ENCODE measurements at regions not wholly inside any gene's neighbourhood (a gene's known extent, or its start where the extent isn't known, plus 50 kb on each side); places are given as distances from the start of the nearest gene placed in this dataset.

DNA sequence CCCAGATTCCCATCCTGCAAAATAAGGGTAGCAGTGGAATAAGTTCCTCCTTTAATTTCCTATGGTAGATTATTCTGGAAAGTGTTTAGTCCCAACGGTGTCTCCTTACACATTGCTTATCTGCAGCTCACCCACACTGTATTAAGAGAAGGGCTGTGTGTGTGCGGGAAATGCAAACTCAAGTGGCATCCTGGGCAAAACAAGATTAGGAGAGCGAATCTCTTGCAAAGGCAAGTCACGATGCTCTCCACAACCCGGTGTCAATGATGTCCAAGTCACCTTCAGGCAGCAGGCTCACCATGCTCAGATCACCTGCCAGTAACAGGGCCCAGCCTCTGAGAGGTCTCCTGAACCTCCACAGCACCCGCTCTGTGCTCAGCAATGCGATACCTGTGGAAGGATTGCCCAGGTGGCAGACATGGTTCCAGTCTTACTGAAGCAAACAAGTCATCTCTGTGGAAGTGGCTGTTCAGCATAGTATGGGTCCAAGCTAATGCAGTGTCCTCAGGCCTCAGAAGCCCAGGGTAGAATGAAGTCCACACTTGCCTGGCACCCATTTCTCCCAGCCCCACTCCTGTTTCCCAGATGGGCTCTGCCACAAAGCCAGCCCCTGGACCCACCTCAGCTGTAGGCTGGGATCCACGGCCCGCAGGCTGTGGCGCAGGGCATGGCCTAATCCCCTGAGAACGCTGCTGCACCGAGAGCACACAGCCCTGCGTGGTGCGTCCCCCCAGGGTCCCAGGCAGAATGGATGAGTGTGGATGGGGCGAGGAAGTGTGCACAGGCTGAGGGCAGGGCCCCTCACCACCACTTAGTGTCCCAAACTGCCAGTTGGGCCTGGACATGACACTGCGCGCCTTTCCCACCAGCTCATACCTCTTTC, 101.2 kb downstream of the PXDC1 start:
- TF ChIP-seq, protein P1, sequence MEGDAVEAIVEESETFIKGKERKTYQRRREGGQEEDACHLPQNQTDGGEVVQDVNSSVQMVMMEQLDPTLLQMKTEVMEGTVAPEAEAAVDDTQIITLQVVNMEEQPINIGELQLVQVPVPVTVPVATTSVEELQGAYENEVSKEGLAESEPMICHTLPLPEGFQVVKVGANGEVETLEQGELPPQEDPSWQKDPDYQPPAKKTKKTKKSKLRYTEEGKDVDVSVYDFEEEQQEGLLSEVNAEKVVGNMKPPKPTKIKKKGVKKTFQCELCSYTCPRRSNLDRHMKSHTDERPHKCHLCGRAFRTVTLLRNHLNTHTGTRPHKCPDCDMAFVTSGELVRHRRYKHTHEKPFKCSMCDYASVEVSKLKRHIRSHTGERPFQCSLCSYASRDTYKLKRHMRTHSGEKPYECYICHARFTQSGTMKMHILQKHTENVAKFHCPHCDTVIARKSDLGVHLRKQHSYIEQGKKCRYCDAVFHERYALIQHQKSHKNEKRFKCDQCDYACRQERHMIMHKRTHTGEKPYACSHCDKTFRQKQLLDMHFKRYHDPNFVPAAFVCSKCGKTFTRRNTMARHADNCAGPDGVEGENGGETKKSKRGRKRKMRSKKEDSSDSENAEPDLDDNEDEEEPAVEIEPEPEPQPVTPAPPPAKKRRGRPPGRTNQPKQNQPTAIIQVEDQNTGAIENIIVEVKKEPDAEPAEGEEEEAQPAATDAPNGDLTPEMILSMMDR (IDR thresholded peaks at IDR 0.05), result no peak
- TF ChIP-seq POLR2AphosphoS5 (IDR thresholded peaks at IDR 0.05; ENCODE audit: low read depth, low read length) (no peak), CHD2 (IDR thresholded peaks at IDR 0.05; ENCODE audit: low read length, partially characterized antibody) (no peak), RAD21 (IDR thresholded peaks at IDR 0.05; ENCODE audit: low read length) (no peak)
- TF ChIP-seq, protein P2, sequence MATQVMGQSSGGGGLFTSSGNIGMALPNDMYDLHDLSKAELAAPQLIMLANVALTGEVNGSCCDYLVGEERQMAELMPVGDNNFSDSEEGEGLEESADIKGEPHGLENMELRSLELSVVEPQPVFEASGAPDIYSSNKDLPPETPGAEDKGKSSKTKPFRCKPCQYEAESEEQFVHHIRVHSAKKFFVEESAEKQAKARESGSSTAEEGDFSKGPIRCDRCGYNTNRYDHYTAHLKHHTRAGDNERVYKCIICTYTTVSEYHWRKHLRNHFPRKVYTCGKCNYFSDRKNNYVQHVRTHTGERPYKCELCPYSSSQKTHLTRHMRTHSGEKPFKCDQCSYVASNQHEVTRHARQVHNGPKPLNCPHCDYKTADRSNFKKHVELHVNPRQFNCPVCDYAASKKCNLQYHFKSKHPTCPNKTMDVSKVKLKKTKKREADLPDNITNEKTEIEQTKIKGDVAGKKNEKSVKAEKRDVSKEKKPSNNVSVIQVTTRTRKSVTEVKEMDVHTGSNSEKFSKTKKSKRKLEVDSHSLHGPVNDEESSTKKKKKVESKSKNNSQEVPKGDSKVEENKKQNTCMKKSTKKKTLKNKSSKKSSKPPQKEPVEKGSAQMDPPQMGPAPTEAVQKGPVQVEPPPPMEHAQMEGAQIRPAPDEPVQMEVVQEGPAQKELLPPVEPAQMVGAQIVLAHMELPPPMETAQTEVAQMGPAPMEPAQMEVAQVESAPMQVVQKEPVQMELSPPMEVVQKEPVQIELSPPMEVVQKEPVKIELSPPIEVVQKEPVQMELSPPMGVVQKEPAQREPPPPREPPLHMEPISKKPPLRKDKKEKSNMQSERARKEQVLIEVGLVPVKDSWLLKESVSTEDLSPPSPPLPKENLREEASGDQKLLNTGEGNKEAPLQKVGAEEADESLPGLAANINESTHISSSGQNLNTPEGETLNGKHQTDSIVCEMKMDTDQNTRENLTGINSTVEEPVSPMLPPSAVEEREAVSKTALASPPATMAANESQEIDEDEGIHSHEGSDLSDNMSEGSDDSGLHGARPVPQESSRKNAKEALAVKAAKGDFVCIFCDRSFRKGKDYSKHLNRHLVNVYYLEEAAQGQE (IDR thresholded peaks at IDR 0.05; ENCODE audit: low read depth, low read length), result no peak

Measured in SK-N-SH (cell line).